Brain microvascular endothelial cell (primary cell): ENCODE measurements at regions not wholly inside any gene's neighbourhood (a gene's known extent, or its start where the extent isn't known, plus 50 kb on each side); places are given as distances from the start of the nearest gene placed in this dataset.

Experiments
- DNase-seq: peaks from one replicate; pipeline ENCODE4 v3.0.0-alpha.2; 2020
- H3K27ac ChIP-seq: fragments of 250-450 bp; sonication (Bioruptor Pico); 2 replicates; pipeline ENCODE4 v1.5.1; 2020; ENCODE audit warnings: mild to moderate bottlenecking, moderate library complexity
- H3K27me3 ChIP-seq: fragments of 250-450 bp; sonication (Bioruptor Pico); replicated peaks from 2 replicates; pipeline ENCODE4 v1.5.1; 2020; ENCODE audit warnings: mild to moderate bottlenecking
- H3K36me3 ChIP-seq: fragments of 250-450 bp; sonication (Bioruptor Pico); replicated peaks from 2 replicates; pipeline ENCODE4 v1.5.1; 2020; ENCODE audit warnings: mild to moderate bottlenecking
- H3K4me3 ChIP-seq: 2 replicates; pipeline ENCODE4 v1.5.1; 2011; ENCODE audit warnings: low read depth, mild to moderate bottlenecking, control low read depth, low read length, moderate library complexity
- CTCF ChIP-seq: IDR thresholded peaks from 2 replicates; pipeline ENCODE4 v1.5.1; 2011; ENCODE audit warnings: low read depth, mild to moderate bottlenecking, moderate library complexity, low read length, control low read depth, inconsistent platforms; ENCODE audit errors: missing control alignments
- in situ Hi-C: cut with HindIII; loops from 2 replicates; pipeline ENCODE4 v1.10.0; 2017; ENCODE audit warnings: low sequenced_read_pairs, low pct_ligation_motif_present

GRCh38 chr17:69916761-69917160 is 158.3 kb upstream of the KCNJ16 start:
- Histone ChIP-seq H3K4me3 (no peak overlapping the region), H3K36me3 (no peaks in the 10 kb centered on the region), H3K27ac (no peak overlapping the region), H3K27me3 (no peaks in the 10 kb centered on the region)
- in situ Hi-C loops: no loop called here
- no peak for DNase-seq
- TF ChIP-seq CTCF: no peak

GRCh38 chr17:69918164-69918563 is 156.9 kb upstream of the KCNJ16 start:
- H3K27me3 ChIP-seq: no peaks in the 10 kb centered on the region
- H3K4me3 ChIP-seq: no peak overlapping the region
- no peaks in the 10 kb centered on the region for H3K36me3 ChIP-seq
- no peak for DNase-seq
- no peak overlapping the region for H3K27ac ChIP-seq
- in situ Hi-C loops: no loop called here
- TF ChIP-seq CTCF: no peak

DNA sequence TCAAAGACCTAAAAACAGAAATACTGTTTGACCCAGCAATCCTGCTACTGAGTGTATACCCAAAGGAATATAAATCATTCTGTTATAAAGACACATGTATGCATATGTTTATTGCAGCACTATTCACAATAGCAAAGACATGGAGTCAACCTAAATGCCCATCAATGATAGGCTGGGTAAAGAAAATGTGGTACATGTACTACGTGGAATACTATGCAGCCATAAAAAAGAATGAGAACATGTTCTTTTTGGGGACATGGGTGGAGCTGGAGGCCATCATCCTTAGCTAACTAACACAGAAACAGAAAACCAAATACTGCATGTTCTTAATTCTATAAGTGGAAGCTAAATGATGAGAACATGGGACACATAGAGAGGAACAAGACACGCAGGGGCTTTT is 155.2 kb upstream of the KCNJ16 start:
- in situ Hi-C loops: no loop called here
- TF ChIP-seq CTCF: no peak
- Histone ChIP-seq H3K27ac (no peak overlapping the region), H3K36me3 (no peaks in the 10 kb centered on the region), H3K4me3 (no peak overlapping the region), H3K27me3 (no peaks in the 10 kb centered on the region)
- no peak for DNase-seq

DNA sequence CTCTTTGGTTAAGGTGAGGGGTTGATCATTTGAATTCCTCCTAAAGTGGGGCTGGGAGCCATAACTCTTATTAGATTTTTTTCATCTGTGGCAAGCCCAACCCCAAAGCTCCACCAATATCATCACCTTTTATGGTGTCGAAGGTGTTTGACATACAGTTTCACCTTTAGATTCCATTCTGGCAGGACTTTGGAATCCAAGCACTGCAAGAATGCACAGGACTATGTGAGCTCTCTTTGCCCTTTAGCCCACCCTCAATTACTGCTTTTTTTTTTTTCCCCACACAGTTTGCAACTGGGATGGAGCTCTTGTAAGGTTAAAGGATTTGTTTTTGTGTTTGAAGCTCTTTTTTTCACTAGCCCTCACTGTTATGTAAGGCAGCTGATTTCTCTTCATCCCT is 154.0 kb upstream of the KCNJ16 start:
- DNase-seq: no peak
- no peak for TF ChIP-seq CTCF
- Histone ChIP-seq H3K36me3 (no peaks in the 10 kb centered on the region), H3K27me3 (no peaks in the 10 kb centered on the region), H3K4me3 (no peak overlapping the region), H3K27ac (no peak overlapping the region)
- in situ Hi-C loops: no loop called here

GRCh38 chr17:69928611-69929010 is 146.4 kb upstream of the KCNJ16 start:
- Histone ChIP-seq H3K27ac (no peak overlapping the region), H3K4me3 (no peak overlapping the region), H3K27me3 (no peaks in the 10 kb centered on the region), H3K36me3 (no peaks in the 10 kb centered on the region)
- no peak for DNase-seq
- TF ChIP-seq CTCF: no peak
- in situ Hi-C loops: no loop called here

GRCh38 chr17:69936996-69937395 is 138.0 kb upstream of the KCNJ16 start:
- in situ Hi-C loops: no loop called here
- Histone ChIP-seq H3K27me3 (no peaks in the 10 kb centered on the region), H3K36me3 (no peaks in the 10 kb centered on the region), H3K27ac (no peak overlapping the region), H3K4me3 (no peak overlapping the region)
- TF ChIP-seq CTCF: no peak
- DNase-seq: no peak
